SK-N-SH treated with all-trans-retinoic acid at 6 μM for 48 hours (cell line): ENCODE measurements at regions not wholly inside any gene's neighbourhood (a gene's known extent, or its start where the extent isn't known, plus 50 kb on each side); places are given as distances from the start of the nearest gene placed in this dataset.

Experiments
- ATAC-seq: fragments of 200-7000 bp; cut with Tn5 transposase; 3 replicates; pipeline ENCODE4 v1.9.1; 2020; ENCODE audit warnings: mild to moderate bottlenecking, moderate library complexity
- ARNTL ChIP-seq: fragments of 450-650 bp; formaldehyde crosslinking; IDR thresholded peaks from 2 replicates; pipeline ENCODE4 v1.5.0; 2020; ENCODE audit warnings: low read depth, mild to moderate bottlenecking, moderate library complexity, borderline replicate concordance
- CSDC2 ChIP-seq: fragments of 250-450 bp; sonication (Bioruptor Pico); IDR thresholded peaks from 2 replicates; pipeline ENCODE4 v1.5.0; 2020; ENCODE audit warnings: mild to moderate bottlenecking, moderate library complexity
- ESRRG ChIP-seq: fragments of 250-450 bp; sonication (Bioruptor Pico); IDR thresholded peaks from 2 replicates; pipeline ENCODE4 v1.6.1; 2021; ENCODE audit warnings: mild to moderate bottlenecking
- ISL1 ChIP-seq: fragments of 250-450 bp; sonication (Bioruptor Pico); IDR thresholded peaks from 2 replicates; pipeline ENCODE4 v2.1.2; 2022; ENCODE audit warnings: mild to moderate bottlenecking, moderate library complexity
- OSR1 ChIP-seq: fragments of 250-450 bp; sonication (Bioruptor Pico); IDR thresholded peaks from 2 replicates; pipeline ENCODE4 v1.8.0; 2022; ENCODE audit warnings: moderate library complexity, mild to moderate bottlenecking, inconsistent platforms
- PPARA ChIP-seq: fragments of 250-450 bp; sonication (Bioruptor Pico); IDR thresholded peaks from 2 replicates; pipeline ENCODE4 v1.5.0; 2020; ENCODE audit warnings: mild to moderate bottlenecking, borderline replicate concordance
- RARB ChIP-seq: fragments of 250-450 bp; sonication (Bioruptor Pico); IDR thresholded peaks from 2 replicates; pipeline ENCODE4 v1.8.0; 2021; ENCODE audit warnings: mild to moderate bottlenecking, moderate library complexity
- SNAI2 ChIP-seq: fragments of 250-450 bp; sonication (Bioruptor Pico); IDR thresholded peaks from 2 replicates; pipeline ENCODE4 v1.5.0; 2020; ENCODE audit warnings: mild to moderate bottlenecking, moderate library complexity
- TCF4 ChIP-seq: fragments of 250-450 bp; sonication (Bioruptor Pico); IDR thresholded peaks from 2 replicates; pipeline ENCODE4 v1.8.0; 2021; ENCODE audit warnings: mild to moderate bottlenecking, moderate library complexity, borderline replicate concordance
- ZC3H10 ChIP-seq: fragments of 250-450 bp; sonication (Bioruptor Pico); IDR thresholded peaks from 2 replicates; pipeline ENCODE4 v1.5.1; 2021; ENCODE audit warnings: mild to moderate bottlenecking, moderate library complexity
- ZFP30 ChIP-seq: fragments of 450-650 bp; formaldehyde crosslinking; IDR thresholded peaks from 2 replicates; pipeline ENCODE4 v1.5.0; 2022; ENCODE audit warnings: mild to moderate bottlenecking, moderate library complexity
- ZNF8 ChIP-seq: fragments of 450-650 bp; formaldehyde crosslinking; IDR thresholded peaks from 2 replicates; pipeline ENCODE4 v1.5.0; 2020; ENCODE audit warnings: mild to moderate bottlenecking, moderate library complexity
- TF ChIP-seq, protein P1 (sequence below): fragments of 250-450 bp; sonication (Bioruptor Pico); IDR thresholded peaks from 2 replicates; pipeline ENCODE4 v1.5.1; 2020; ENCODE audit warnings: low read depth, mild to moderate bottlenecking, moderate library complexity
- TF ChIP-seq, protein P2 (sequence below): fragments of 250-450 bp; sonication (Bioruptor Pico); IDR thresholded peaks from 2 replicates; pipeline ENCODE4 v1.5.1; 2021; ENCODE audit warnings: mild to moderate bottlenecking, moderate library complexity
- TF ChIP-seq, protein P3 (sequence below): fragments of 250-450 bp; sonication (Bioruptor Pico); IDR thresholded peaks from 2 replicates; pipeline ENCODE4 v1.5.0; 2020; ENCODE audit warnings: mild to moderate bottlenecking, moderate library complexity
- TF ChIP-seq, protein P4 (sequence below): fragments of 250-450 bp; sonication (Bioruptor Pico); IDR thresholded peaks from 2 replicates; pipeline ENCODE4 v1.8.0; 2021; ENCODE audit warnings: low read depth, mild to moderate bottlenecking, moderate library complexity, borderline replicate concordance

DNA sequence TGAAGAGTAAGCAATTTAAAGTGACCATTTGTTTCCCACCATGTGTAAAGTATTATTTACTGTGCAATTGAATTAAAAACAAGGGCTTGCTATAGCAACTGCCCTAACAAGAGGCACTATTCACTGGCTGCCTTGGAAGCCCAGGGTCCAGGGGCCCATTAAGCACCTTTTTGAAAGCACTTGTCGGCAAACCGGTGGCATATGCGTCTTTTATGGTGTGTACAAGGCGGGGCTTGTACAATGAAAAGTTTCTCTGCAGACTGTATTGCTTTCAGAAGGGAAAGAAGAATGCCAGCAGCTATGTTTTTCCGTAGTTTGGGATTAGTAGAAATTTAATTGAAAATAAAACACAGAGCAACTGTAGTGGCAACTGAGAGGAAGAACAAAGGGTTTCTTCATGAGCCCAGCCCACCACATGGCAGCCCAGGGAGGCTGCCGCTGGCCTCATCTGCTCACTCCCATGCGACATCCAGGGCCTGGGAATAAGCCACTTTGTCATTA lies 279.5 kb upstream of the PARD3B start (continued):
- TF ChIP-seq, protein P1, sequence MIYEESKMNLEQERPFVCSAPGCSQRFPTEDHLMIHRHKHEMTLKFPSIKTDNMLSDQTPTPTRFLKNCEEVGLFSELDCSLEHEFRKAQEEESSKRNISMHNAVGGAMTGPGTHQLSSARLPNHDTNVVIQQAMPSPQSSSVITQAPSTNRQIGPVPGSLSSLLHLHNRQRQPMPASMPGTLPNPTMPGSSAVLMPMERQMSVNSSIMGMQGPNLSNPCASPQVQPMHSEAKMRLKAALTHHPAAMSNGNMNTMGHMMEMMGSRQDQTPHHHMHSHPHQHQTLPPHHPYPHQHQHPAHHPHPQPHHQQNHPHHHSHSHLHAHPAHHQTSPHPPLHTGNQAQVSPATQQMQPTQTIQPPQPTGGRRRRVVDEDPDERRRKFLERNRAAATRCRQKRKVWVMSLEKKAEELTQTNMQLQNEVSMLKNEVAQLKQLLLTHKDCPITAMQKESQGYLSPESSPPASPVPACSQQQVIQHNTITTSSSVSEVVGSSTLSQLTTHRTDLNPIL: no peak

DNA sequence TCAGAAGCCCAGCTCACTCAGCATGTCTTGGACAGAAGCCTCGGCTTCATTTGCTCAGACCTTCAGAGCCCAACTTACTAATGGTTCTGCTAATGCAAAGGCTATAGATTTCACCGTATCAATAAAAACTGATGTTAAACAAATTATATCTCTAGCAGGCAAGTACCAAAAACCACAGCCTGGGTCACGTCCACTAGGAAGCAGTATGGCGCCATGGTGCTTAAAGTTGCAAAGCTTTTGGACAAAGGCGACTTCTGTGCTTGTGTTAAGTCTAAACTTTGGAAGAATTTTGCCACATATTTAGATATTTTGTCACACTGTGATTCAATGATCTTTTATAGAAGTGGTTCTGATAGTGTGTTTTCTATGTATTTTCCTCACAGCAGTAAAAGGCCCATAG lies 276.8 kb upstream of the PARD3B start:
- TF ChIP-seq ISL1 (CRISPR knock-in tag): no peak
- ATAC-seq: no peak

DNA sequence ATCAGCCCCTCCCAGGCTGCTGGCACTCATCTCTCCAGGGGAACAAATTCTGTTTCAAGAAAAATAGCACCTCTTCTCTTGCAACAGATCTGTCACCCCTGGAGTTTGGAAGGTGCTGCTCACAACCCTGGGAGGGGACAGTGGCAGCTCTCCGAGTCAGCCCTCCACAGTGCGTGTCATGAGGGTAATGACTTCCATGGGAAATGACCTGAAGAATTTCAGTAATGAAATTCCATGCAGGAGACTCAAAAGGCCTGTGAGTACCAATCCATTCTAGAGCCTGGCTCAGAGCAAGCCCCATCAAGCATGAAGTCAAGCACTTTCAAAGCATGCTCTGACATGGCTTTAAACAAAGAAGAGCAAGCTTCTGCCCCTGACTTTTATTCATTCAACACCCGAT lies 276.3 kb upstream of the PARD3B start:
- ATAC-seq: no peak
- TF ChIP-seq ISL1 (CRISPR knock-in tag) (no peak), ARNTL (CRISPR knock-in tag) (no peak), PPARA (CRISPR knock-in tag) (no peak), SNAI2 (CRISPR knock-in tag) (no peak)
- TF ChIP-seq, protein P1: no peak
- TF ChIP-seq, all 23 proteins: peak for 0

DNA sequence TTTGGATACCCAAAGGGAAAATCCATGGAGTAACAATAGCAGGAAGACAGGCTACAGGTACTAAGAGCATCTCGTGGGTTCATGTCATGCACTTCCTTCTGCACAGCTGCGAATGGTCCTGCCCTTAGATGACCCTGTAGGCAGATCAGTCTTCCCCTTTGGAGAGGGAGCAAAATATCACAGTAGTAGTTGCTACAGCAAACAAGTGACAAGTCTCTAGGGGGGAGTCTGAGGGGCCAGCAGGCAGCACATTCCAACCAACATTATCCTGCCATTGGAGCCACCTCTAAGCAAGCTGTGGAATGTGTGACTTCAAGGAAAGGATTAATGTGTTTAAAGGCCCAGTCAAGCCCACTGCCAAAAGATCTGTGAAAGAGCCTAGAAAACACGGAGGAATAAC lies 273.2 kb upstream of the PARD3B start:
- no peak for TF ChIP-seq OSR1 (CRISPR knock-in tag)
- TF ChIP-seq, protein P2, sequence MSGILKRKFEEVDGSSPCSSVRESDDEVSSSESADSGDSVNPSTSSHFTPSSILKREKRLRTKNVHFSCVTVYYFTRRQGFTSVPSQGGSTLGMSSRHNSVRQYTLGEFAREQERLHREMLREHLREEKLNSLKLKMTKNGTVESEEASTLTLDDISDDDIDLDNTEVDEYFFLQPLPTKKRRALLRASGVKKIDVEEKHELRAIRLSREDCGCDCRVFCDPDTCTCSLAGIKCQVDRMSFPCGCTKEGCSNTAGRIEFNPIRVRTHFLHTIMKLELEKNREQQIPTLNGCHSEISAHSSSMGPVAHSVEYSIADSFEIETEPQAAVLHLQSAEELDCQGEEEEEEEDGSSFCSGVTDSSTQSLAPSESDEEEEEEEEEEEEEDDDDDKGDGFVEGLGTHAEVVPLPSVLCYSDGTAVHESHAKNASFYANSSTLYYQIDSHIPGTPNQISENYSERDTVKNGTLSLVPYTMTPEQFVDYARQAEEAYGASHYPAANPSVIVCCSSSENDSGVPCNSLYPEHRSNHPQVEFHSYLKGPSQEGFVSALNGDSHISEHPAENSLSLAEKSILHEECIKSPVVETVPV: no peak
- TF ChIP-seq, protein P3, sequence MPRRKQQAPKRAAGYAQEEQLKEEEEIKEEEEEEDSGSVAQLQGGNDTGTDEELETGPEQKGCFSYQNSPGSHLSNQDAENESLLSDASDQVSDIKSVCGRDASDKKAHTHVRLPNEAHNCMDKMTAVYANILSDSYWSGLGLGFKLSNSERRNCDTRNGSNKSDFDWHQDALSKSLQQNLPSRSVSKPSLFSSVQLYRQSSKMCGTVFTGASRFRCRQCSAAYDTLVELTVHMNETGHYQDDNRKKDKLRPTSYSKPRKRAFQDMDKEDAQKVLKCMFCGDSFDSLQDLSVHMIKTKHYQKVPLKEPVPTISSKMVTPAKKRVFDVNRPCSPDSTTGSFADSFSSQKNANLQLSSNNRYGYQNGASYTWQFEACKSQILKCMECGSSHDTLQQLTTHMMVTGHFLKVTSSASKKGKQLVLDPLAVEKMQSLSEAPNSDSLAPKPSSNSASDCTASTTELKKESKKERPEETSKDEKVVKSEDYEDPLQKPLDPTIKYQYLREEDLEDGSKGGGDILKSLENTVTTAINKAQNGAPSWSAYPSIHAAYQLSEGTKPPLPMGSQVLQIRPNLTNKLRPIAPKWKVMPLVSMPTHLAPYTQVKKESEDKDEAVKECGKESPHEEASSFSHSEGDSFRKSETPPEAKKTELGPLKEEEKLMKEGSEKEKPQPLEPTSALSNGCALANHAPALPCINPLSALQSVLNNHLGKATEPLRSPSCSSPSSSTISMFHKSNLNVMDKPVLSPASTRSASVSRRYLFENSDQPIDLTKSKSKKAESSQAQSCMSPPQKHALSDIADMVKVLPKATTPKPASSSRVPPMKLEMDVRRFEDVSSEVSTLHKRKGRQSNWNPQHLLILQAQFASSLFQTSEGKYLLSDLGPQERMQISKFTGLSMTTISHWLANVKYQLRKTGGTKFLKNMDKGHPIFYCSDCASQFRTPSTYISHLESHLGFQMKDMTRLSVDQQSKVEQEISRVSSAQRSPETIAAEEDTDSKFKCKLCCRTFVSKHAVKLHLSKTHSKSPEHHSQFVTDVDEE (CRISPR knock-in tag): no peak
- TF ChIP-seq ZFP30 (CRISPR knock-in tag): no peak
- TF ChIP-seq SNAI2 (CRISPR knock-in tag): no peak
- no peak for TF ChIP-seq ARNTL (CRISPR knock-in tag)
- TF ChIP-seq, protein P4, sequence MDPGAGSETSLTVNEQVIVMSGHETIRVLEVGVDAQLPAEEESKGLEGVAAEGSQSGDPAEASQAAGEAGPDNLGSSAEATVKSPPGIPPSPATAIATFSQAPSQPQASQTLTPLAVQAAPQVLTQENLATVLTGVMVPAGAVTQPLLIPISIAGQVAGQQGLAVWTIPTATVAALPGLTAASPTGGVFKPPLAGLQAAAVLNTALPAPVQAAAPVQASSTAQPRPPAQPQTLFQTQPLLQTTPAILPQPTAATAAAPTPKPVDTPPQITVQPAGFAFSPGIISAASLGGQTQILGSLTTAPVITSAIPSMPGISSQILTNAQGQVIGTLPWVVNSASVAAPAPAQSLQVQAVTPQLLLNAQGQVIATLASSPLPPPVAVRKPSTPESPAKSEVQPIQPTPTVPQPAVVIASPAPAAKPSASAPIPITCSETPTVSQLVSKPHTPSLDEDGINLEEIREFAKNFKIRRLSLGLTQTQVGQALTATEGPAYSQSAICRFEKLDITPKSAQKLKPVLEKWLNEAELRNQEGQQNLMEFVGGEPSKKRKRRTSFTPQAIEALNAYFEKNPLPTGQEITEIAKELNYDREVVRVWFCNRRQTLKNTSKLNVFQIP (CRISPR knock-in tag): no peak
- no peak for TF ChIP-seq ZC3H10 (CRISPR knock-in tag)
- TF ChIP-seq TCF4 (CRISPR knock-in tag): no peak
- TF ChIP-seq, protein P1: no peak
- no peak for TF ChIP-seq ESRRG (CRISPR knock-in tag)
- no peak for TF ChIP-seq CSDC2 (CRISPR knock-in tag)
- no peak for TF ChIP-seq RARB (CRISPR knock-in tag)
- TF ChIP-seq ZNF8 (CRISPR knock-in tag): no peak
- no peak for ATAC-seq
